ENCODE measurements at regions not wholly inside any gene's neighbourhood (a gene's known extent, or its start where the extent isn't known, plus 50 kb on each side); places are given as distances from the start of the nearest gene placed in this dataset.
A peak's percentile ranks its signal among the peaks of the same experiment; 100 is the strongest.

GRCh38 chr19:29323440-29324290, 110.7 kb upstream of the UQCRFS1 start:
- ATAC-seq (no peak), DNase-seq (no peak)

- DNase-seq (no peak), ATAC-seq (no peak)
Measured at GRCh38 chr19:29324291-29324680, 111.3 kb upstream of the UQCRFS1 start.

- no peak for DNase-seq
- no peak for ATAC-seq
Measured at GRCh38 chr19:29324717-29325116, 111.8 kb upstream of the UQCRFS1 start.

GRCh38 chr19:29325241-29325975, 112.5 kb upstream of the UQCRFS1 start:
- DNase-seq (no peak), ATAC-seq (no peak)

GRCh38 chr19:29326351-29326750, 113.4 kb upstream of the UQCRFS1 start:
- ATAC-seq (no peak), DNase-seq (peak; percentile 9)

- DNase-seq (no peak), ATAC-seq (no peak)
Measured at GRCh38 chr19:29326849-29327840, 114.2 kb upstream of the UQCRFS1 start.

GRCh38 chr19:29328586-29328985, 115.6 kb upstream of the UQCRFS1 start:
- DNase-seq: no peak
- no peak for ATAC-seq

GRCh38 chr19:29329460-29330134, 116.6 kb upstream of the UQCRFS1 start:
- no peak for ATAC-seq
- peak; percentile 12 for DNase-seq

- no peak for DNase-seq
- ATAC-seq: no peak
Measured at GRCh38 chr19:29336425-29336824, 123.5 kb upstream of the UQCRFS1 start.

- DNase-seq (no peak), ATAC-seq (no peak)
Measured at GRCh38 chr19:29337029-29337428, 124.1 kb upstream of the UQCRFS1 start.

GRCh38 chr19:29338480-29338879, 125.5 kb upstream of the UQCRFS1 start:
- ATAC-seq (no peak), DNase-seq (no peak)

- DNase-seq (no peak), ATAC-seq (no peak)
Measured at GRCh38 chr19:29342721-29343120, 129.8 kb upstream of the UQCRFS1 start.

GRCh38 chr19:29364224-29364726, 151.3 kb upstream of the UQCRFS1 start:
- ATAC-seq (no peak), DNase-seq (no peak)

- no peak for ATAC-seq
Measured at GRCh38 chr19:29364999-29365398, 152.0 kb upstream of the UQCRFS1 start.

GRCh38 chr19:29365836-29366417, 153.0 kb upstream of the UQCRFS1 start:
- no peak for ATAC-seq
- no peak for DNase-seq

More at GRCh38 chr19:29364999-29365398, 152.0 kb upstream of the UQCRFS1 start:
- DNase-seq: no peak

GRCh38 chr19:29366757-29367156, 153.8 kb upstream of the UQCRFS1 start:
- no peak for DNase-seq
- no peak for ATAC-seq

- no peak for ATAC-seq
- no peak for DNase-seq
Measured at GRCh38 chr19:29367791-29368222, 154.9 kb upstream of the UQCRFS1 start.

- ATAC-seq (no peak), DNase-seq (no peak)
Measured at GRCh38 chr19:29370276-29370675, 155.5 kb upstream of the VSTM2B start.

GRCh38 chr19:29371251-29372090, 154.3 kb upstream of the VSTM2B start:
- ATAC-seq (no peak), DNase-seq (no peak)

GRCh38 chr19:29372091-29372415, 153.7 kb upstream of the VSTM2B start:
- ATAC-seq: no peak
- no peak for DNase-seq

Data from stimulated activated naive CD8-positive, alpha-beta T cell treated with anti-CD3 and anti-CD28 coated beads, Interleukin-15, Interleukin-2, amounts not matched to agents 100 U/mL and 50 U/mL, for 24 hours (primary cell).